Activated CD8-positive, alpha-beta T cell treated with anti-CD3 and anti-CD28 coated beads for 36 hours (primary cell): ENCODE measurements at regions not wholly inside any gene's neighbourhood (a gene's known extent, or its start where the extent isn't known, plus 50 kb on each side); places are given as distances from the start of the nearest gene placed in this dataset.

ENCODE experiments used
- ATAC-seq: fragments of 200-7000 bp; cut with Tn5 transposase; one replicate; pipeline ENCODE4 v1.10.0; 2021; ENCODE audit warnings: mild to moderate bottlenecking, moderate library complexity
- CTCF ChIA-PET: fragments of 350-600 bp; sonication (Branson Sonifier 250); formaldehyde crosslinking; loops from one replicate; lab custom pipeline; 2021; ENCODE audit warnings: antibody characterized with exemption; lab: Charles Lee
- POLR2A ChIA-PET: fragments of 350-600 bp; sonication (Branson Sonifier 250); formaldehyde crosslinking; loops from one replicate; lab custom pipeline; 2021; ENCODE audit warnings: antibody characterized with exemption; lab: Charles Lee
- DNase-seq: peaks from one replicate; pipeline ENCODE4 v3.0.0-alpha.2; 2020
- H3K27ac Mint-ChIP-seq: one replicate; pipeline ENCODE4 v1.8.0; 2021; ENCODE audit warnings: mild to moderate bottlenecking, mixed read lengths
- H3K27me3 Mint-ChIP-seq: one replicate; pipeline ENCODE4 v1.8.0; 2021; ENCODE audit warnings: mixed read lengths
- H3K36me3 Mint-ChIP-seq: one replicate; pipeline ENCODE4 v1.8.0; 2021; ENCODE audit warnings: low read depth, mixed read lengths
- H3K4me1 Mint-ChIP-seq: one replicate; pipeline ENCODE4 v1.8.0; 2021; ENCODE audit warnings: low read depth, mixed read lengths
- H3K4me3 Mint-ChIP-seq: one replicate; pipeline ENCODE4 v1.8.0; 2021; ENCODE audit warnings: mild to moderate bottlenecking, moderate library complexity, mixed read lengths
- H3K9me3 Mint-ChIP-seq: one replicate; pipeline ENCODE4 v1.8.0; 2021; ENCODE audit warnings: mixed read lengths
- intact Hi-C: fragments of 100-400 bp; cut with micrococcal nuclease; formaldehyde crosslinking; loops from one replicate; pipeline ENCODE4 v1.10.0; 2022
- TF ChIP-seq, protein P1 (sequence below): fragments of 200-600 bp; IDR thresholded peaks from one replicate; pipeline ENCODE4 v1.8.0; 2022; ENCODE audit warnings: antibody characterized with exemption, mild to moderate bottlenecking

DNA sequence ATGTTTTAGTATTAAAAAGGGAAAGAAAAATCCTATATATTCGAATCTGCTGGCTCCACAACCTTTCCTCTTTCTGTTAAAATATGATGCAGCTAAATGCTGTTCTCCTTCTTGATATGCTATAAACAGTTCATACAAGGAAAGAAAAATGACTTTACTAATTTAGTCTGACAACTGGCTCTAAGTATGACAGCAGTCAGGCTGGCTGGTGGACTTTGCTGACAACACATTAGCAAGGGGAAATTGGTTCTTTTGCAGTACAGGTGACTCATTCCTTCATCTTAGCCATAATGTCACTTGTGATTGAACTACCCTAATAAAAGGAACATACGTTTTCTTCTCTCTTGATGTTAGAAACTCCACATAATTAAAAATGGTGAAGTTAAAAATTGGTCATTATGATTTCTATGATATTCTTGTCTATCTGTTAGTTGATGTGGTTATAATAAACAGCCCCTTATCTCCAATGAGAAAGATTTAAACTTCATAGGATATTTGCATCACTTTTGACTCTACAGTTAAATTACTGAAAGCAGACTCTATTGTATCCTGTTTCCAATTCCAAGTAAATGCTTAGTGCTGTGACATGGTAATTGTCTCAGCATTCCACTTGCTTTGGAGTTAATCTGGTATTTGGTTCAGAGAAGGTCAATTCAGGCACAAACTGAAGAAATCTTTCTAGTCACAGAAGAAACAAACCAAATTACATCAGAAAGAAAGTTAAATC lies 315.3 kb upstream of the GULP1 start:
- CTCF ChIA-PET: no interaction called here
- H3K4me3 Mint-ChIP-seq: no peak overlapping the region
- POLR2A ChIA-PET: no interaction called here
- intact Hi-C loops: no loop called here
- no peak overlapping the region for H3K27ac Mint-ChIP-seq
- H3K4me1 Mint-ChIP-seq: no peaks in the 10 kb centered on the region
- no peaks in the 10 kb centered on the region for H3K27me3 Mint-ChIP-seq
- ATAC-seq (no peak), DNase-seq (no peak)
- TF ChIP-seq, protein P1, sequence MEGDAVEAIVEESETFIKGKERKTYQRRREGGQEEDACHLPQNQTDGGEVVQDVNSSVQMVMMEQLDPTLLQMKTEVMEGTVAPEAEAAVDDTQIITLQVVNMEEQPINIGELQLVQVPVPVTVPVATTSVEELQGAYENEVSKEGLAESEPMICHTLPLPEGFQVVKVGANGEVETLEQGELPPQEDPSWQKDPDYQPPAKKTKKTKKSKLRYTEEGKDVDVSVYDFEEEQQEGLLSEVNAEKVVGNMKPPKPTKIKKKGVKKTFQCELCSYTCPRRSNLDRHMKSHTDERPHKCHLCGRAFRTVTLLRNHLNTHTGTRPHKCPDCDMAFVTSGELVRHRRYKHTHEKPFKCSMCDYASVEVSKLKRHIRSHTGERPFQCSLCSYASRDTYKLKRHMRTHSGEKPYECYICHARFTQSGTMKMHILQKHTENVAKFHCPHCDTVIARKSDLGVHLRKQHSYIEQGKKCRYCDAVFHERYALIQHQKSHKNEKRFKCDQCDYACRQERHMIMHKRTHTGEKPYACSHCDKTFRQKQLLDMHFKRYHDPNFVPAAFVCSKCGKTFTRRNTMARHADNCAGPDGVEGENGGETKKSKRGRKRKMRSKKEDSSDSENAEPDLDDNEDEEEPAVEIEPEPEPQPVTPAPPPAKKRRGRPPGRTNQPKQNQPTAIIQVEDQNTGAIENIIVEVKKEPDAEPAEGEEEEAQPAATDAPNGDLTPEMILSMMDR: no peak
- H3K36me3 Mint-ChIP-seq: no peaks in the 10 kb centered on the region
- no peaks in the 10 kb centered on the region for H3K9me3 Mint-ChIP-seq

DNA sequence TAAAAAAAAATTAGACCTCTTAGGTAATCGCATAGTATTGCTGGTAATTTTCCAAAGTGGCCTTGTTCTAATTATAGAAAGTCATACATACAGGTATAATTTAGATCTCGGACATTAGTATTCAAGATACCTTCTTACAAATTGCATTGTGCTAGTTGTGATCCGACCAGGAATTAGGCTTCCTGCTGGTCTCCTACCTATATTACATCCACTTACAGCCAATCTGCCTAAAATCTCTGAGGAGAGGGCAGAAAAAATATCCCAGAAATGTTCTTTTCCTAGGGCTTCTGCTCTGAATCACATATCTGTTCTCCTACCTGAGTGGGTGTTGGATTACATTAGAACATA lies 314.7 kb upstream of the GULP1 start:
- H3K4me1 Mint-ChIP-seq: no peaks in the 10 kb centered on the region
- no peaks in the 10 kb centered on the region for H3K36me3 Mint-ChIP-seq
- DNase-seq (no peak), ATAC-seq (no peak)
- intact Hi-C loops: no loop called here
- TF ChIP-seq, protein P1: no peak
- H3K9me3 Mint-ChIP-seq: no peaks in the 10 kb centered on the region
- ChIA-PET CTCF (no interaction called here), POLR2A (no interaction called here)
- no peak overlapping the region for H3K27ac Mint-ChIP-seq
- H3K27me3 Mint-ChIP-seq: no peaks in the 10 kb centered on the region
- no peak overlapping the region for H3K4me3 Mint-ChIP-seq

DNA sequence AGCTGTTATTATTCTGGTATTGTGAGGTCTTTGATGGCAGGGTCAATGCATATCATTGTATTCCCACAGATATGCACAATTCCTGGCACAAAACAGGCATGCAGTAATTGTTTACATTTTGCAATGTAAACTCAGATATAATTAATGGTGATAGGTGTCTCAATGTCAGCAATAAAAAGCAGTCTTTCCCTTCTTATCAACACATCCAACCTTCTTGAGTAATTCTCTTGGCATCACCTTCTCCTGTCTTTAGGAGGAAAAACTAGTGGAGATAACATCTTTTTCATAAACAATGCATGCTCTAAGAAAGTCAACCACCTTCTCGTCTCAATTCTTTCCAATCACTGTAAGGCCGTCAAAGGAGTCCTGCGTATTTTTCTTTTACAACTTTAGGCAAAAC lies 313.3 kb upstream of the GULP1 start:
- Mint-ChIP-seq H3K9me3 (no peaks in the 10 kb centered on the region), H3K4me3 (no peak overlapping the region), H3K4me1 (no peaks in the 10 kb centered on the region), H3K36me3 (no peaks in the 10 kb centered on the region), H3K27me3 (no peaks in the 10 kb centered on the region), H3K27ac (no peak overlapping the region)
- ChIA-PET CTCF (no interaction called here), POLR2A (no interaction called here)
- intact Hi-C loops: no loop called here
- DNase-seq (no peak), ATAC-seq (no peak)
- TF ChIP-seq, protein P1: no peak

DNA sequence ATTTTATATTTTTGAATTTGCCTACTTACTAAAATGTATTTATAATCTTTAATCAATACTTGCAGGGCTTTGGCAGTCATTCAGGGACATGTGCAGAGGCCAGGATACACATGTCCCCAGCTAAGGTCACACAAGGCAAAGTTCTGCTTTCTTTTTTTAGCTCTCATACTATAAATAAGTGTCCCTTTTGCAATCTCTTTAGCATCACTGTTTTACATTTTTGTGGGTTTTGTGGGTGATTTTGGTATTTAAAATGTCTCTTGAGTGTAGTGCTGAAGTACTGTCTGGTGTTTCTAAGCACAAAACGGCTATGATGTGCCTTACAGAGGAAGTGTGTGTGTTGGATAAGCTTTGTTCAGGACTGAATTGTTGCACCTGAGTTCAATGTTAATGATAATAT lies 309.0 kb upstream of the GULP1 start:
- no peak for DNase-seq
- intact Hi-C loops: no loop called here
- POLR2A ChIA-PET: no interaction called here
- H3K4me1 Mint-ChIP-seq: no peaks in the 10 kb centered on the region
- H3K9me3 Mint-ChIP-seq: no peaks in the 10 kb centered on the region
- H3K27me3 Mint-ChIP-seq: no peaks in the 10 kb centered on the region
- no peak overlapping the region for H3K27ac Mint-ChIP-seq
- H3K4me3 Mint-ChIP-seq: no peak overlapping the region
- H3K36me3 Mint-ChIP-seq: no peaks in the 10 kb centered on the region
- TF ChIP-seq, protein P1: no peak
- CTCF ChIA-PET: no interaction called here
- ATAC-seq: no peak

DNA sequence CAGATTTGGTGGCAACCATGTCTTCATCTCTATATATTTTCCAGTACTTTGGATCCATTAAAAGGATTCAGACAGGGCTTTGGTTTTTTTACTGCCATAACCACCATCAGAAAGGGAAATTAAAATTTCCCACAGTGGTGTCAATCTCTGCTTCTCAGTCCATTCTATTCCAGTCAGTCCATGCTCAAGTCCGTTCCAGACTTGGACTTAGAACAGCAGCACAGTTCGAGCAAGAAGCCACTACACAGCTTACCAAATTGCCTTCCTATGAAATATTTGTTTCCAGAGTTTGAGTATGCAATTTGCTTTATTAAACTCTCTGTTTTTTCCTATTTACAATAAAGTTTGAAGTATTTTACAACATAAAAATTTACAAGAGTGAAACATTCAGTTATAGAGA lies 306.5 kb upstream of the GULP1 start:
- DNase-seq (no peak), ATAC-seq (no peak)
- peaks cover 4% of the 10 kb centered on the region for H3K27me3 Mint-ChIP-seq
- ChIA-PET POLR2A (no interaction called here), CTCF (no interaction called here)
- H3K27ac Mint-ChIP-seq: no peak overlapping the region
- no peaks in the 10 kb centered on the region for H3K36me3 Mint-ChIP-seq
- intact Hi-C loops: no loop called here
- H3K4me1 Mint-ChIP-seq: peaks cover 15% of the 10 kb centered on the region
- TF ChIP-seq, protein P1: no peak
- H3K4me3 Mint-ChIP-seq: no peak overlapping the region
- no peaks in the 10 kb centered on the region for H3K9me3 Mint-ChIP-seq
